ENCODE measurements at regions not wholly inside any gene's neighbourhood (a gene's known extent, or its start where the extent isn't known, plus 50 kb on each side); places are given as distances from the start of the nearest gene placed in this dataset.

GRCh38 chr18:68086481-68086880, 570.0 kb upstream of the DSEL start:
- no peak for ATAC-seq

GRCh38 chr18:68085251-68085650, 568.7 kb upstream of the DSEL start:
- ATAC-seq: no peak

GRCh38 chr18:68083776-68084175, 567.3 kb upstream of the DSEL start:
- no peak for ATAC-seq

- ATAC-seq: no peak
Measured at GRCh38 chr18:68083131-68083530, 566.6 kb upstream of the DSEL start.

- no peak for ATAC-seq
Measured at GRCh38 chr18:68072744-68073143, 556.2 kb upstream of the DSEL start.

GRCh38 chr18:68060871-68061270, 544.4 kb upstream of the DSEL start:
- ATAC-seq: no peak

GRCh38 chr18:68056936-68057335, 540.4 kb upstream of the DSEL start:
- no peak for ATAC-seq

- ATAC-seq: no peak
Measured at GRCh38 chr18:68054669-68055068, 538.1 kb upstream of the DSEL start.

GRCh38 chr18:68053290-68053689, 536.8 kb upstream of the DSEL start:
- ATAC-seq: no peak

GRCh38 chr18:68041327-68041726, 524.8 kb upstream of the DSEL start:
- ATAC-seq: no peak

- no peak for ATAC-seq
Measured at GRCh38 chr18:68040198-68040597, 523.7 kb upstream of the DSEL start.

GRCh38 chr18:68035774-68036522, 519.4 kb upstream of the DSEL start:
- ATAC-seq: no peak

- no peak for ATAC-seq
Measured at GRCh38 chr18:68034296-68034695, 517.8 kb upstream of the DSEL start.

GRCh38 chr18:68033466-68033865, 516.9 kb upstream of the DSEL start:
- ATAC-seq: no peak

- ATAC-seq: no peak
Measured at GRCh38 chr18:68024716-68025115, 508.2 kb upstream of the DSEL start.

- no peak for ATAC-seq
Measured at GRCh38 chr18:68017385-68017784, 500.9 kb upstream of the DSEL start.

- ATAC-seq: no peak
Measured at GRCh38 chr18:67997496-67997895, 481.0 kb upstream of the DSEL start.

- ATAC-seq: no peak
Measured at GRCh38 chr18:67995769-67996168, 479.2 kb upstream of the DSEL start.

- no peak for ATAC-seq
Measured at GRCh38 chr18:67980241-67980640, 463.7 kb upstream of the DSEL start.

- ATAC-seq: no peak
Measured at GRCh38 chr18:67977067-67977616, 460.6 kb upstream of the DSEL start.

GRCh38 chr18:67973916-67974315, 457.4 kb upstream of the DSEL start:
- ATAC-seq: no peak

- ATAC-seq: no peak
Measured at GRCh38 chr18:67969458-67969857, 452.9 kb upstream of the DSEL start.

GRCh38 chr18:67966224-67966623, 449.7 kb upstream of the DSEL start:
- ATAC-seq: no peak

GRCh38 chr18:67964462-67964861, 447.9 kb upstream of the DSEL start:
- no peak for ATAC-seq
